H1 (cell line): ENCODE measurements at regions not wholly inside any gene's neighbourhood (a gene's known extent, or its start where the extent isn't known, plus 50 kb on each side); places are given as distances from the start of the nearest gene placed in this dataset.

ENCODE experiments used
- CTCF ChIA-PET: fragments of 300-600 bp; sonication (Branson Sonifier 250); formaldehyde crosslinking; loops from one replicate; lab custom pipeline; 2021; ENCODE audit not compliant: partially characterized antibody; lab: Charles Lee
- POLR2A ChIA-PET: fragments of 300-600 bp; sonication (Branson Sonifier 250); formaldehyde crosslinking; loops from one replicate; lab custom pipeline; 2021; ENCODE audit warnings: inconsistent platforms; ENCODE audit not compliant: partially characterized antibody; lab: Charles Lee
- DNase-seq, 2 experiments: peaks; one replicate each; pipeline versions ENCODE4 v3.0.0 to v3.0.0-alpha.2; 2010 to 2022; ENCODE audit warnings: low spot score in 2 of 2, low read depth in 1 of 2, mixed read lengths in 1 of 2
- FAIRE-seq: peaks from 2 replicates; lab custom pipeline; 2011; peaks lifted over from hg19 to GRCh38; lab: Jason Lieb, UNC
- H2AFZ ChIP-seq: 2 replicates; pipeline ENCODE4 v1.8.1; 2012; ENCODE audit warnings: low read length, inconsistent platforms
- H2AK5ac ChIP-seq: 2 replicates; pipeline ENCODE4 v1.6.1; 2013; ENCODE audit warnings: low read depth, low read length
- H2BK120ac ChIP-seq: replicated peaks from 2 replicates; pipeline ENCODE3; 2013; ENCODE audit warnings: low read depth, low read length, inconsistent platforms
- H2BK12ac ChIP-seq: 2 replicates; pipeline ENCODE4 v1.6.1; 2013; ENCODE audit warnings: low read depth, low read length
- H2BK15ac ChIP-seq: 2 replicates; pipeline ENCODE4 v1.6.1; 2013; ENCODE audit warnings: low read length
- H2BK20ac ChIP-seq: 2 replicates; pipeline ENCODE4 v1.6.1; 2013; ENCODE audit warnings: low read length
- H2BK5ac ChIP-seq: 2 replicates; pipeline ENCODE4 v1.6.1; 2013; ENCODE audit warnings: low read depth, low read length
- H3K14ac ChIP-seq: 2 replicates; pipeline ENCODE4 v1.6.1; 2013; ENCODE audit warnings: inconsistent platforms; ENCODE audit not compliant: insufficient read length
- H3K18ac ChIP-seq: 2 replicates; pipeline ENCODE4 v1.6.1; 2013; ENCODE audit warnings: low read length; ENCODE audit errors: extremely low read depth
- H3K23ac ChIP-seq: 2 replicates; pipeline ENCODE4 v1.6.1; 2013; ENCODE audit warnings: inconsistent platforms; ENCODE audit not compliant: insufficient read length
- H3K23me2 ChIP-seq: 2 replicates; pipeline ENCODE4 v1.6.1; 2013; ENCODE audit warnings: low read depth, low read length
- H3K27ac ChIP-seq: 2 replicates; pipeline ENCODE4 v1.6.1; 2011; ENCODE audit warnings: low read depth, low read length, inconsistent platforms
- H3K27me3 ChIP-seq, 4 experiments: replicated peaks in 1 of 4; 1 replicate in 1 of 4; 2 replicates in 3 of 4; pipeline versions ENCODE4 v1.6.1 to v1.8.1; 2011 to 2013; ENCODE audit warnings: low read length in 3 of 4, mild to moderate bottlenecking in 3 of 4, inconsistent platforms in 2 of 4, mixed read lengths in 2 of 4, moderate library complexity in 1 of 4; ENCODE audit not compliant: control insufficient read depth in 3 of 4, insufficient read depth in 3 of 4; ENCODE audit errors: extremely low read depth in 1 of 4
- H3K36me3 ChIP-seq, 4 experiments: 2 replicates each; pipeline versions ENCODE4 v1.6.1 to v1.8.1; 2011 to 2013; ENCODE audit warnings: mild to moderate bottlenecking in 4 of 4, low read length in 3 of 4, moderate library complexity in 2 of 4, control low read depth in 1 of 4, inconsistent platforms in 1 of 4; ENCODE audit not compliant: insufficient read depth in 4 of 4, control insufficient read depth in 2 of 4
- H3K4ac ChIP-seq: replicated peaks from 2 replicates; pipeline ENCODE3; 2013; ENCODE audit warnings: low read length, low read depth, mixed read lengths, inconsistent platforms; ENCODE audit not compliant: insufficient read length
- H3K4me1 ChIP-seq, 4 experiments: replicated peaks in 1 of 4; 1 replicate in 1 of 4; 2 replicates in 3 of 4; pipeline versions ENCODE4 v1.6.1 to v1.8.1; 2011 to 2013; ENCODE audit warnings: low read length in 3 of 4, inconsistent platforms in 2 of 4, mixed read lengths in 1 of 4; ENCODE audit not compliant: insufficient read depth in 4 of 4, control insufficient read depth in 3 of 4
- H3K4me2 ChIP-seq, 2 experiments: 2 replicates each; pipeline versions ENCODE4 v1.6.1 to v1.8.1; 2011 to 2013; ENCODE audit warnings: low read depth in 2 of 2, low read length in 2 of 2, control low read depth in 1 of 2, inconsistent platforms in 1 of 2, mild to moderate bottlenecking in 1 of 2; ENCODE audit not compliant: insufficient read depth in 1 of 2
- H3K4me3 ChIP-seq, 4 experiments: fragments of 200-600, 300-600 bp in 1 of 4; sonication (generic), shearing (Covaris generic), sonication (Bioruptor Twin) in 1 of 4; 2 replicates each; pipeline versions ENCODE4 v1.5.1 to v1.8.1; 2011 to 2016; ENCODE audit warnings: low read length in 4 of 4, low read depth in 3 of 4, control low read depth in 2 of 4, inconsistent platforms in 2 of 4, mild to moderate bottlenecking in 2 of 4, mixed read lengths in 1 of 4, moderate library complexity in 1 of 4; ENCODE audit not compliant: insufficient read depth in 2 of 4; ENCODE audit errors: extremely low read depth in 1 of 4
- H3K56ac ChIP-seq: replicated peaks from 2 replicates; pipeline ENCODE3; 2013; ENCODE audit warnings: low read depth, mild to moderate bottlenecking, mixed read lengths, low read length, inconsistent platforms; ENCODE audit not compliant: insufficient read length
- H3K79me1 ChIP-seq: 2 replicates; pipeline ENCODE4 v1.6.1; 2013; ENCODE audit warnings: low read depth, low read length, control low read depth
- H3K79me2 ChIP-seq, 2 experiments: 2 replicates each; pipeline versions ENCODE4 v1.6.1 to v1.8.1; 2012 to 2013; ENCODE audit warnings: low read length in 2 of 2, mild to moderate bottlenecking in 2 of 2, inconsistent platforms in 1 of 2; ENCODE audit not compliant: insufficient read depth in 2 of 2, control insufficient read depth in 1 of 2
- H3K9ac ChIP-seq, 4 experiments: replicated peaks in 1 of 4; 1 replicate in 1 of 4; 2 replicates in 3 of 4; pipeline versions ENCODE4 v1.6.1 to v1.8.1; 2011 to 2013; ENCODE audit warnings: low read depth in 3 of 4, low read length in 3 of 4, control low read depth in 2 of 4, mild to moderate bottlenecking in 2 of 4, moderate library complexity in 2 of 4, inconsistent platforms in 1 of 4; ENCODE audit errors: extremely low read depth in 1 of 4
- H3K9me3 ChIP-seq, 2 experiments: 2 replicates each; pipeline versions ENCODE4 v1.6.1 to v1.8.1; 2012 to 2013; ENCODE audit warnings: mild to moderate bottlenecking in 2 of 2, moderate library complexity in 2 of 2, control low read depth in 1 of 2, inconsistent platforms in 1 of 2, low read depth in 1 of 2, low read length in 1 of 2, mixed read lengths in 1 of 2; ENCODE audit not compliant: insufficient read depth in 2 of 2
- H4K20me1 ChIP-seq, 2 experiments: replicated peaks in 1 of 2; 2 replicates each; pipeline versions ENCODE3 to v1.8.1; 2011 to 2013; ENCODE audit warnings: inconsistent platforms in 2 of 2, low read length in 2 of 2, mild to moderate bottlenecking in 1 of 2; ENCODE audit not compliant: insufficient read depth in 2 of 2, control insufficient read depth in 1 of 2
- H4K5ac ChIP-seq: 2 replicates; pipeline ENCODE4 v1.6.1; 2013; ENCODE audit warnings: low read length, low read depth, mixed read lengths, inconsistent platforms; ENCODE audit not compliant: insufficient read length
- H4K8ac ChIP-seq: 2 replicates; pipeline ENCODE4 v1.8.0; 2013; ENCODE audit warnings: mild to moderate bottlenecking, moderate library complexity, low read length, inconsistent platforms; ENCODE audit not compliant: insufficient read depth; ENCODE audit errors: extremely low read depth
- H4K91ac ChIP-seq: replicated peaks from 2 replicates; pipeline ENCODE3; 2013; ENCODE audit warnings: low read length, mixed read lengths, inconsistent platforms; ENCODE audit not compliant: insufficient read length
- CEBPB ChIP-seq: IDR thresholded peaks from 2 replicates; pipeline ENCODE4 v1.6.1; 2012; ENCODE audit warnings: low read depth, low read length
- CREB1 ChIP-seq: IDR thresholded peaks from 2 replicates; pipeline ENCODE4 v1.6.1; 2012; ENCODE audit warnings: inconsistent platforms
- EGR1 ChIP-seq: IDR thresholded peaks from 2 replicates; pipeline ENCODE4 v1.6.1; 2011; ENCODE audit warnings: low read depth, low read length, borderline replicate concordance
- KDM5A ChIP-seq: fragments of 200-600 bp; IDR thresholded peaks from 2 replicates; pipeline ENCODE4 v1.7.1; 2012; ENCODE audit warnings: mild to moderate bottlenecking, low read length, inconsistent platforms, mixed read lengths
- NANOG ChIP-seq: IDR thresholded peaks from 2 replicates; pipeline ENCODE4 v1.6.1; 2011; ENCODE audit warnings: low read length, low read depth, mild to moderate bottlenecking, inconsistent platforms; ENCODE audit not compliant: insufficient read depth, poor library complexity, severe bottlenecking
- RAD21 ChIP-seq, 2 experiments: IDR thresholded peaks in 1 of 2; conservative IDR thresholded peaks in 1 of 2; 2 replicates each; pipeline ENCODE4 v1.6.1; 2011; ENCODE audit warnings: low read depth in 2 of 2, low read length in 2 of 2, improper control_type of control experiment in 1 of 2, inconsistent platforms in 1 of 2, mild to moderate bottlenecking in 1 of 2, moderate library complexity in 1 of 2
- RXRA ChIP-seq: IDR thresholded peaks from 2 replicates; pipeline ENCODE4 v1.6.1; 2011; ENCODE audit warnings: low read depth, mild to moderate bottlenecking, low read length, moderate library complexity; ENCODE audit not compliant: insufficient read depth
- SAP30 ChIP-seq: fragments of 300-600 bp; sonication (generic); IDR thresholded peaks from 2 replicates; pipeline ENCODE4 v1.7.1; 2012; ENCODE audit warnings: low read length, moderate library complexity, mild to moderate bottlenecking, inconsistent platforms; ENCODE audit not compliant: insufficient read depth, insufficient replicate concordance
- SP2 ChIP-seq: IDR thresholded peaks from 2 replicates; pipeline ENCODE4 v1.6.1; 2012; ENCODE audit warnings: mild to moderate bottlenecking, low read length, inconsistent platforms
- SP4 ChIP-seq: IDR thresholded peaks from 2 replicates; pipeline ENCODE4 v1.6.1; 2012; ENCODE audit warnings: low read length, inconsistent platforms
- WGBS, 2 experiments: shearing (Covaris generic) in 1 of 2; methylation state at CpG; one replicate each; pipeline versions ENCODE4 v1.1.6 to v1.1.7; 2013 to 2015; ENCODE audit warnings: low lambda C conversion rate in 2 of 2, mixed read lengths in 2 of 2, inconsistent platforms in 1 of 2, low coverage in 1 of 2, missing lambda C conversion rate in 1 of 2; ENCODE audit not compliant: insufficient replicate concordance in 2 of 2, insufficient coverage in 1 of 2, insufficient read length in 1 of 2; ENCODE audit errors: extremely low coverage in 1 of 2, missing lambda C conversion rate in 1 of 2; 5-methylcytosine and 5-hydroxymethylcytosine counted together
- TF ChIP-seq, protein P1 (sequence below): IDR thresholded peaks from 2 replicates; pipeline ENCODE4 v1.6.1; 2012; ENCODE audit warnings: inconsistent platforms
- TF ChIP-seq, protein P2 (sequence below): IDR thresholded peaks from 2 replicates; pipeline ENCODE4 v1.6.1; 2012; ENCODE audit warnings: inconsistent platforms

- no peak overlapping the region for H2BK5ac ChIP-seq
- H3K18ac ChIP-seq: no peak overlapping the region
- H2BK120ac ChIP-seq: no peak overlapping the region
- no peak overlapping the region for H4K8ac ChIP-seq
- no peaks in the 10 kb centered on the region for H3K79me1 ChIP-seq
- H3K9me3 ChIP-seq: no peaks in the 10 kb centered on the region
- H3K27ac ChIP-seq: no peak overlapping the region
- no peak overlapping the region for H3K4me2 ChIP-seq
- no peak overlapping the region for H2BK12ac ChIP-seq
- TF ChIP-seq SP4 (no peak), CREB1 (no peak), NANOG (no peak), RAD21 (IDR thresholded peaks at IDR 0.05 in 1 of 2, conservative IDR thresholded peaks at IDR 0.05 in 1 of 2; ENCODE audit: low read depth in 2 of 2, low read length in 2 of 2) (no peak), SP2 (no peak), EGR1 (no peak), KDM5A (no peak), SAP30 (no peak), CEBPB (no peak), RXRA (no peak)
- TF ChIP-seq, protein P1, sequence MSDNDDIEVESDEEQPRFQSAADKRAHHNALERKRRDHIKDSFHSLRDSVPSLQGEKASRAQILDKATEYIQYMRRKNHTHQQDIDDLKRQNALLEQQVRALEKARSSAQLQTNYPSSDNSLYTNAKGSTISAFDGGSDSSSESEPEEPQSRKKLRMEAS: no peak
- TF ChIP-seq, protein P2, sequence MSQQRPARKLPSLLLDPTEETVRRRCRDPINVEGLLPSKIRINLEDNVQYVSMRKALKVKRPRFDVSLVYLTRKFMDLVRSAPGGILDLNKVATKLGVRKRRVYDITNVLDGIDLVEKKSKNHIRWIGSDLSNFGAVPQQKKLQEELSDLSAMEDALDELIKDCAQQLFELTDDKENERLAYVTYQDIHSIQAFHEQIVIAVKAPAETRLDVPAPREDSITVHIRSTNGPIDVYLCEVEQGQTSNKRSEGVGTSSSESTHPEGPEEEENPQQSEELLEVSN: no peak
- H3K4me1 ChIP-seq: no peaks in the 10 kb centered on the region
- H4K5ac ChIP-seq: no peak overlapping the region
- FAIRE-seq (no peak), DNase-seq (no peak)
- 50% methylated on average over 1 of the region's 1 CpG; no CpG with 5 or more reads in 1 of the 2 experiments for WGBS, 2 experiments
- no peak overlapping the region for H3K14ac ChIP-seq
- H3K79me2 ChIP-seq: no peaks in the 10 kb centered on the region
- H3K23me2 ChIP-seq: no peaks in the 10 kb centered on the region
- H3K56ac ChIP-seq: no peak overlapping the region
- no peak overlapping the region for H4K91ac ChIP-seq
- H3K9ac ChIP-seq: no peak overlapping the region
- no peak overlapping the region for H2AK5ac ChIP-seq
- H3K27me3 ChIP-seq: no peaks in the 10 kb centered on the region
- H4K20me1 ChIP-seq: no peaks in the 10 kb centered on the region
- no peak overlapping the region for H3K4me3 ChIP-seq
- H2BK20ac ChIP-seq: no peak overlapping the region
- ChIA-PET CTCF (interaction anchor here (1.1 kb wide), 1 partner anchor 146 kb away, joined by 4 read pairs; no protein-coding TSS in a partner anchor), POLR2A (no interaction called here)
- no peak overlapping the region for H2AFZ ChIP-seq
- no peak overlapping the region for H3K4ac ChIP-seq
- no peak overlapping the region for H3K23ac ChIP-seq
- H2BK15ac ChIP-seq: no peak overlapping the region
- H3K36me3 ChIP-seq: no peaks in the 10 kb centered on the region
Observed at GRCh38 chr6:113161018-113161315, 696.2 kb upstream of the MARCKS start.
